WTC11 (cell line): ENCODE measurements at regions not wholly inside any gene's neighbourhood (a gene's known extent, or its start where the extent isn't known, plus 50 kb on each side); places are given as distances from the start of the nearest gene placed in this dataset.

Source experiments
- ATAC-seq: fragments of 200-7000 bp; cut with Tn5 transposase; 2 replicates; pipeline ENCODE4 v1.10.0; 2021; ENCODE audit warnings: mild to moderate bottlenecking, moderate library complexity
- CTCF ChIA-PET: fragments of 300-600 bp; sonication (Branson Sonifier 250); formaldehyde crosslinking; loops from one replicate; lab custom pipeline; 2021; ENCODE audit warnings: antibody characterized with exemption; lab: Charles Lee
- POLR2A ChIA-PET: fragments of 350-600 bp; sonication (Branson Sonifier 250); formaldehyde crosslinking; loops from one replicate; lab custom pipeline; 2021; ENCODE audit warnings: antibody characterized with exemption; lab: Charles Lee
- DNase-seq: peaks from one replicate; pipeline ENCODE4 v3.0.0; 2021; ENCODE audit warnings: low spot score
- H3K27ac Mint-ChIP-seq: 2 replicates; pipeline ENCODE4 v1.8.0; 2021; ENCODE audit warnings: mixed read lengths
- H3K27me3 Mint-ChIP-seq: 2 replicates; pipeline ENCODE4 v1.8.0; 2021; ENCODE audit warnings: low read depth, mild to moderate bottlenecking, moderate library complexity, mixed read lengths
- H3K36me3 Mint-ChIP-seq: 2 replicates; pipeline ENCODE4 v1.8.0; 2021; ENCODE audit warnings: mixed read lengths
- H3K4me1 Mint-ChIP-seq: 2 replicates; pipeline ENCODE4 v1.8.0; 2022; ENCODE audit warnings: mixed read lengths
- H3K4me3 Mint-ChIP-seq: 2 replicates; pipeline ENCODE4 v1.8.0; 2021; ENCODE audit warnings: mild to moderate bottlenecking, moderate library complexity, mixed read lengths
- H3K9me3 Mint-ChIP-seq: 2 replicates; pipeline ENCODE4 v1.8.0; 2021; ENCODE audit warnings: mixed read lengths
- ATF1 ChIP-seq: sonication (generic); formaldehyde crosslinking; IDR thresholded peaks from 2 replicates; pipeline ENCODE4 v1.8.1; 2023; ENCODE audit warnings: mild to moderate bottlenecking, moderate library complexity, missing genetic modification reagents
- ATF2 ChIP-seq: sonication (generic); formaldehyde crosslinking; IDR thresholded peaks from 2 replicates; pipeline ENCODE4 v1.8.1; 2022; ENCODE audit warnings: low read depth, missing genetic modification reagents, borderline replicate concordance
- ESRRA ChIP-seq: sonication (generic); formaldehyde crosslinking; IDR thresholded peaks from 2 replicates; pipeline ENCODE4 v1.8.1; 2022; ENCODE audit warnings: mild to moderate bottlenecking, missing genetic modification reagents, borderline replicate concordance
- GTF2I ChIP-seq: fragments of 250-450 bp; sonication (Bioruptor Pico); conservative IDR thresholded peaks from 2 replicates; pipeline ENCODE4 v1.4.0; 2021; ENCODE audit warnings: mild to moderate bottlenecking
- NFYB ChIP-seq: sonication (generic); formaldehyde crosslinking; conservative IDR thresholded peaks from 2 replicates; pipeline ENCODE4 v1.8.0; 2022; ENCODE audit warnings: low read depth, missing genetic modification reagents
- NR1H2 ChIP-seq: sonication (generic); formaldehyde crosslinking; IDR thresholded peaks from 2 replicates; pipeline ENCODE4 v1.9.0; 2021; ENCODE audit warnings: mild to moderate bottlenecking, moderate library complexity, missing genetic modification reagents
- NR2C2 ChIP-seq: sonication (generic); formaldehyde crosslinking; IDR thresholded peaks from 2 replicates; pipeline ENCODE4 v1.8.0; 2022; ENCODE audit warnings: mild to moderate bottlenecking, missing genetic modification reagents
- OVOL2 ChIP-seq: fragments of 250-450 bp; sonication (Bioruptor Pico); IDR thresholded peaks from 2 replicates; pipeline ENCODE4 v1.9.0; 2021; ENCODE audit warnings: mild to moderate bottlenecking, borderline replicate concordance
- RELA ChIP-seq: sonication (generic); formaldehyde crosslinking; IDR thresholded peaks from 2 replicates; pipeline ENCODE4 v1.8.1; 2022; ENCODE audit warnings: missing genetic modification reagents, mild to moderate bottlenecking, borderline replicate concordance
- TEAD4 ChIP-seq: sonication (generic); formaldehyde crosslinking; IDR thresholded peaks from 2 replicates; pipeline ENCODE4 v1.8.0; 2022; ENCODE audit warnings: mild to moderate bottlenecking, missing genetic modification reagents
- USF1 ChIP-seq: sonication (generic); formaldehyde crosslinking; IDR thresholded peaks from 2 replicates; pipeline ENCODE4 v1.8.0; 2022; ENCODE audit warnings: mild to moderate bottlenecking, missing genetic modification reagents
- ZNF281 ChIP-seq: sonication (generic); formaldehyde crosslinking; IDR thresholded peaks from 2 replicates; pipeline ENCODE4 v1.8.0; 2023; ENCODE audit warnings: mild to moderate bottlenecking, missing genetic modification reagents
- ZNF317 ChIP-seq: sonication (generic); formaldehyde crosslinking; IDR thresholded peaks from 2 replicates; pipeline ENCODE4 v1.8.1; 2023; ENCODE audit warnings: low read depth, mild to moderate bottlenecking, moderate library complexity, missing genetic modification reagents, borderline replicate concordance
- ZNF396 ChIP-seq: fragments of 250-450 bp; sonication (Bioruptor Pico); IDR thresholded peaks from 2 replicates; pipeline ENCODE4 v1.8.0; 2021; ENCODE audit warnings: mild to moderate bottlenecking, moderate library complexity, borderline replicate concordance
- TF ChIP-seq, protein P1 (sequence below): sonication (generic); formaldehyde crosslinking; IDR thresholded peaks from 2 replicates; pipeline ENCODE4 v1.8.1; 2023; ENCODE audit warnings: mild to moderate bottlenecking, missing genetic modification reagents
- TF ChIP-seq, protein P2 (sequence below): sonication (generic); formaldehyde crosslinking; IDR thresholded peaks from 2 replicates; pipeline ENCODE4 v1.8.1; 2023; ENCODE audit warnings: mild to moderate bottlenecking, missing genetic modification reagents, moderate library complexity
- TF ChIP-seq, protein P3 (sequence below): sonication (generic); formaldehyde crosslinking; IDR thresholded peaks from 2 replicates; pipeline ENCODE4 v1.8.0; 2023; ENCODE audit warnings: missing genetic modification reagents, mild to moderate bottlenecking, borderline replicate concordance
- TF ChIP-seq, protein P4 (sequence below): fragments of 250-450 bp; sonication (Bioruptor Pico); IDR thresholded peaks from 2 replicates; pipeline ENCODE4 v1.9.0; 2021; ENCODE audit warnings: mild to moderate bottlenecking, borderline replicate concordance

DNA sequence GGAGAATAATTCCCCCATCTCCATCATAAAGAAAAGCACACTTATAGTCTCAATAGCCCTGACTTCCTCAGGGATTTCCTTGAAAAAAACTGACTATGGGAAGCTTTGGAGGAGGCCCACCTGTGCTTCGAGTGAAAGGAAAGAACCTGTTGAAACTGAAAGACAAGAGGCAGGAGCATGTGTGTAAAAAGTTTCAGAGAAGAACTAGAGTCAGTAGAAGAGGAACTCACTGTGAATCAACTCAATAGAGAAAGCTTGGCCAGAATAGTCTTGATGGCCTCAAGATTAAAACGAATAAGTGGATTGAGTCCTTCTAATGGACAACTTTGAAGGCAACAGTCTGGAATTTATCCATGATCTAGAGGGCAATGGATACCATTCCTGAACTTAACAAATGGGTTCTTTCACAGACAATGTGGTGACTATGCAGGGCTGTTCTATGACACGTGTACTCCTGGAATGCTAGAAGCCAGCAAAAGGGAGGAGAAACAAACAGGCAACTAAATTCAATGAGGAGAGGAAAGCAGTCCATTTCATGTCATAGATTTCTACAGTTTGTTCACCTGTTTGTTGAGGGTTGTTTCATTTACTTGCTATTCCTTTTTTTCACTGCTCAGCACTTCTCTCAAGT, 442.3 kb downstream of the GRB14 start:
- H3K27ac Mint-ChIP-seq, result no peak overlapping the region
- H3K4me3 Mint-ChIP-seq, result no peak overlapping the region
- peaks cover 8% of the 10 kb centered on the region for H3K4me1 Mint-ChIP-seq
- no peaks in the 10 kb centered on the region for H3K27me3 Mint-ChIP-seq
- H3K36me3 Mint-ChIP-seq, result peaks cover 11% of the 10 kb centered on the region
- CTCF ChIA-PET, result no interaction called here
- DNase-seq (no peak), ATAC-seq (no peak)
- POLR2A ChIA-PET, result interaction anchor here (0.7 kb wide), 1 partner anchor 47 kb away, joined by 3 read pairs; no protein-coding TSS in a partner anchor
- peaks cover 23% of the 10 kb centered on the region for H3K9me3 Mint-ChIP-seq
- TF ChIP-seq RELA (CRISPR knock-in tag), result no peak
- no peak for TF ChIP-seq NR1H2 (CRISPR knock-in tag)
- TF ChIP-seq, protein P1, sequence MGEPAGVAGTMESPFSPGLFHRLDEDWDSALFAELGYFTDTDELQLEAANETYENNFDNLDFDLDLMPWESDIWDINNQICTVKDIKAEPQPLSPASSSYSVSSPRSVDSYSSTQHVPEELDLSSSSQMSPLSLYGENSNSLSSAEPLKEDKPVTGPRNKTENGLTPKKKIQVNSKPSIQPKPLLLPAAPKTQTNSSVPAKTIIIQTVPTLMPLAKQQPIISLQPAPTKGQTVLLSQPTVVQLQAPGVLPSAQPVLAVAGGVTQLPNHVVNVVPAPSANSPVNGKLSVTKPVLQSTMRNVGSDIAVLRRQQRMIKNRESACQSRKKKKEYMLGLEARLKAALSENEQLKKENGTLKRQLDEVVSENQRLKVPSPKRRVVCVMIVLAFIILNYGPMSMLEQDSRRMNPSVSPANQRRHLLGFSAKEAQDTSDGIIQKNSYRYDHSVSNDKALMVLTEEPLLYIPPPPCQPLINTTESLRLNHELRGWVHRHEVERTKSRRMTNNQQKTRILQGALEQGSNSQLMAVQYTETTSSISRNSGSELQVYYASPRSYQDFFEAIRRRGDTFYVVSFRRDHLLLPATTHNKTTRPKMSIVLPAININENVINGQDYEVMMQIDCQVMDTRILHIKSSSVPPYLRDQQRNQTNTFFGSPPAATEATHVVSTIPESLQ (CRISPR knock-in tag), result no peak
- no peak for TF ChIP-seq OVOL2 (CRISPR knock-in tag)
- no peak for TF ChIP-seq NR2C2
- TF ChIP-seq ZNF317 (CRISPR knock-in tag), result no peak
- no peak for TF ChIP-seq TEAD4 (CRISPR knock-in tag)
- no peak for TF ChIP-seq ATF1 (CRISPR knock-in tag)
- TF ChIP-seq NFYB (CRISPR knock-in tag), result no peak
- TF ChIP-seq, protein P2, sequence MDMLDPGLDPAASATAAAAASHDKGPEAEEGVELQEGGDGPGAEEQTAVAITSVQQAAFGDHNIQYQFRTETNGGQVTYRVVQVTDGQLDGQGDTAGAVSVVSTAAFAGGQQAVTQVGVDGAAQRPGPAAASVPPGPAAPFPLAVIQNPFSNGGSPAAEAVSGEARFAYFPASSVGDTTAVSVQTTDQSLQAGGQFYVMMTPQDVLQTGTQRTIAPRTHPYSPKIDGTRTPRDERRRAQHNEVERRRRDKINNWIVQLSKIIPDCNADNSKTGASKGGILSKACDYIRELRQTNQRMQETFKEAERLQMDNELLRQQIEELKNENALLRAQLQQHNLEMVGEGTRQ (CRISPR knock-in tag), result no peak
- no peak for TF ChIP-seq ESRRA
- TF ChIP-seq USF1 (CRISPR knock-in tag), result no peak
- no peak for TF ChIP-seq ATF2
- no peak for TF ChIP-seq GTF2I (CRISPR knock-in tag)
- TF ChIP-seq, protein P3, sequence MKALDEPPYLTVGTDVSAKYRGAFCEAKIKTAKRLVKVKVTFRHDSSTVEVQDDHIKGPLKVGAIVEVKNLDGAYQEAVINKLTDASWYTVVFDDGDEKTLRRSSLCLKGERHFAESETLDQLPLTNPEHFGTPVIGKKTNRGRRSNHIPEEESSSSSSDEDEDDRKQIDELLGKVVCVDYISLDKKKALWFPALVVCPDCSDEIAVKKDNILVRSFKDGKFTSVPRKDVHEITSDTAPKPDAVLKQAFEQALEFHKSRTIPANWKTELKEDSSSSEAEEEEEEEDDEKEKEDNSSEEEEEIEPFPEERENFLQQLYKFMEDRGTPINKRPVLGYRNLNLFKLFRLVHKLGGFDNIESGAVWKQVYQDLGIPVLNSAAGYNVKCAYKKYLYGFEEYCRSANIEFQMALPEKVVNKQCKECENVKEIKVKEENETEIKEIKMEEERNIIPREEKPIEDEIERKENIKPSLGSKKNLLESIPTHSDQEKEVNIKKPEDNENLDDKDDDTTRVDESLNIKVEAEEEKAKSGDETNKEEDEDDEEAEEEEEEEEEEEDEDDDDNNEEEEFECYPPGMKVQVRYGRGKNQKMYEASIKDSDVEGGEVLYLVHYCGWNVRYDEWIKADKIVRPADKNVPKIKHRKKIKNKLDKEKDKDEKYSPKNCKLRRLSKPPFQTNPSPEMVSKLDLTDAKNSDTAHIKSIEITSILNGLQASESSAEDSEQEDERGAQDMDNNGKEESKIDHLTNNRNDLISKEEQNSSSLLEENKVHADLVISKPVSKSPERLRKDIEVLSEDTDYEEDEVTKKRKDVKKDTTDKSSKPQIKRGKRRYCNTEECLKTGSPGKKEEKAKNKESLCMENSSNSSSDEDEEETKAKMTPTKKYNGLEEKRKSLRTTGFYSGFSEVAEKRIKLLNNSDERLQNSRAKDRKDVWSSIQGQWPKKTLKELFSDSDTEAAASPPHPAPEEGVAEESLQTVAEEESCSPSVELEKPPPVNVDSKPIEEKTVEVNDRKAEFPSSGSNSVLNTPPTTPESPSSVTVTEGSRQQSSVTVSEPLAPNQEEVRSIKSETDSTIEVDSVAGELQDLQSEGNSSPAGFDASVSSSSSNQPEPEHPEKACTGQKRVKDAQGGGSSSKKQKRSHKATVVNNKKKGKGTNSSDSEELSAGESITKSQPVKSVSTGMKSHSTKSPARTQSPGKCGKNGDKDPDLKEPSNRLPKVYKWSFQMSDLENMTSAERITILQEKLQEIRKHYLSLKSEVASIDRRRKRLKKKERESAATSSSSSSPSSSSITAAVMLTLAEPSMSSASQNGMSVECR (CRISPR knock-in tag), result no peak
- TF ChIP-seq, protein P4, sequence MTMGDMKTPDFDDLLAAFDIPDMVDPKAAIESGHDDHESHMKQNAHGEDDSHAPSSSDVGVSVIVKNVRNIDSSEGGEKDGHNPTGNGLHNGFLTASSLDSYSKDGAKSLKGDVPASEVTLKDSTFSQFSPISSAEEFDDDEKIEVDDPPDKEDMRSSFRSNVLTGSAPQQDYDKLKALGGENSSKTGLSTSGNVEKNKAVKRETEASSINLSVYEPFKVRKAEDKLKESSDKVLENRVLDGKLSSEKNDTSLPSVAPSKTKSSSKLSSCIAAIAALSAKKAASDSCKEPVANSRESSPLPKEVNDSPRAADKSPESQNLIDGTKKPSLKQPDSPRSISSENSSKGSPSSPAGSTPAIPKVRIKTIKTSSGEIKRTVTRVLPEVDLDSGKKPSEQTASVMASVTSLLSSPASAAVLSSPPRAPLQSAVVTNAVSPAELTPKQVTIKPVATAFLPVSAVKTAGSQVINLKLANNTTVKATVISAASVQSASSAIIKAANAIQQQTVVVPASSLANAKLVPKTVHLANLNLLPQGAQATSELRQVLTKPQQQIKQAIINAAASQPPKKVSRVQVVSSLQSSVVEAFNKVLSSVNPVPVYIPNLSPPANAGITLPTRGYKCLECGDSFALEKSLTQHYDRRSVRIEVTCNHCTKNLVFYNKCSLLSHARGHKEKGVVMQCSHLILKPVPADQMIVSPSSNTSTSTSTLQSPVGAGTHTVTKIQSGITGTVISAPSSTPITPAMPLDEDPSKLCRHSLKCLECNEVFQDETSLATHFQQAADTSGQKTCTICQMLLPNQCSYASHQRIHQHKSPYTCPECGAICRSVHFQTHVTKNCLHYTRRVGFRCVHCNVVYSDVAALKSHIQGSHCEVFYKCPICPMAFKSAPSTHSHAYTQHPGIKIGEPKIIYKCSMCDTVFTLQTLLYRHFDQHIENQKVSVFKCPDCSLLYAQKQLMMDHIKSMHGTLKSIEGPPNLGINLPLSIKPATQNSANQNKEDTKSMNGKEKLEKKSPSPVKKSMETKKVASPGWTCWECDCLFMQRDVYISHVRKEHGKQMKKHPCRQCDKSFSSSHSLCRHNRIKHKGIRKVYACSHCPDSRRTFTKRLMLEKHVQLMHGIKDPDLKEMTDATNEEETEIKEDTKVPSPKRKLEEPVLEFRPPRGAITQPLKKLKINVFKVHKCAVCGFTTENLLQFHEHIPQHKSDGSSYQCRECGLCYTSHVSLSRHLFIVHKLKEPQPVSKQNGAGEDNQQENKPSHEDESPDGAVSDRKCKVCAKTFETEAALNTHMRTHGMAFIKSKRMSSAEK (CRISPR knock-in tag), result no peak
- TF ChIP-seq ZNF396, result no peak
- TF ChIP-seq ZNF281 (CRISPR knock-in tag), result no peak
